HEK293 (cell line): ENCODE measurements at regions not wholly inside any gene's neighbourhood (a gene's known extent, or its start where the extent isn't known, plus 50 kb on each side); places are given as distances from the start of the nearest gene placed in this dataset.

Experiments
- CTCF ChIA-PET: fragments of 350-600 bp; formaldehyde crosslinking; extraction: SDS; loops from one replicate; lab custom pipeline; 2021; ENCODE audit warnings: antibody characterized with exemption; lab: Yijun Ruan, JAX
- POLR2A ChIA-PET: fragments of 300-600 bp; formaldehyde crosslinking; extraction: SDS; loops from one replicate; lab custom pipeline; 2020; ENCODE audit warnings: antibody characterized with exemption, inconsistent platforms; lab: Yijun Ruan, JAX
- H3K27ac ChIP-seq: fragments of 200-500 bp; sonication (Bioruptor generic); 2 replicates; pipeline ENCODE4 v1.5.1; 2014; ENCODE audit warnings: low read depth, low read length, control low read depth, inconsistent platforms; ENCODE audit errors: extremely low read depth
- H3K36me3 ChIP-seq, 2 experiments: fragments of 200-500 bp in 1 of 2; sonication (Bioruptor generic) in 1 of 2; 1 replicate in 1 of 2; 2 replicates in 1 of 2; pipeline ENCODE4 v1.5.1; 2014 to 2017; ENCODE audit warnings: inconsistent platforms in 2 of 2, low read length in 2 of 2; ENCODE audit not compliant: control insufficient read depth in 2 of 2, insufficient read depth in 1 of 2
- H3K4me1 ChIP-seq: fragments of 200-500 bp; sonication (Bioruptor generic); 2 replicates; pipeline ENCODE4 v1.5.1; 2014; ENCODE audit warnings: mild to moderate bottlenecking, low read length, inconsistent platforms; ENCODE audit not compliant: control insufficient read depth, insufficient read depth
- H3K4me3 ChIP-seq: 2 replicates; pipeline ENCODE4 v1.5.1; 2011; ENCODE audit warnings: low read depth, mild to moderate bottlenecking, control low read depth, low read length, moderate library complexity
- H3K9me3 ChIP-seq: fragments of 200-500 bp; sonication (Bioruptor generic); 2 replicates; pipeline ENCODE4 v1.5.1; 2014; ENCODE audit warnings: low read depth, low read length, inconsistent platforms; ENCODE audit not compliant: control insufficient read depth, insufficient read depth
- BCL11A ChIP-seq: fragments of 450-650 bp; formaldehyde crosslinking; IDR thresholded peaks from 2 replicates; pipeline ENCODE4 v1.5.1; 2016; ENCODE audit warnings: low read depth, missing biosample characterization, missing genetic modification characterization
- KLF16 ChIP-seq: fragments of 450-650 bp; formaldehyde crosslinking; IDR thresholded peaks from 2 replicates; pipeline ENCODE4 v1.5.1; 2017; ENCODE audit warnings: missing biosample characterization, missing genetic modification characterization
- PRDM1 ChIP-seq: fragments of 450-650 bp; formaldehyde crosslinking; IDR thresholded peaks from 2 replicates; pipeline ENCODE4; 2016; ENCODE audit warnings: missing biosample characterization, missing genetic modification characterization
- WT1 ChIP-seq: fragments of 450-650 bp; formaldehyde crosslinking; IDR thresholded peaks from 2 replicates; pipeline ENCODE4 v1.5.1; 2016; ENCODE audit warnings: missing biosample characterization, missing genetic modification characterization
- ZBTB44 ChIP-seq: fragments of 450-650 bp; IDR thresholded peaks from 2 replicates; pipeline ENCODE4 v1.5.1; 2018; ENCODE audit warnings: missing biosample characterization, mild to moderate bottlenecking, missing genetic modification characterization
- ZBTB8A ChIP-seq: fragments of 450-650 bp; formaldehyde crosslinking; IDR thresholded peaks from 2 replicates; pipeline ENCODE4 v1.5.1; 2016; ENCODE audit warnings: missing biosample characterization, missing genetic modification characterization
- ZFP41 ChIP-seq: fragments of 450-650 bp; formaldehyde crosslinking; IDR thresholded peaks from 2 replicates; pipeline ENCODE4 v1.5.1; 2016; ENCODE audit warnings: missing biosample characterization, missing genetic modification characterization, borderline replicate concordance
- ZNF146 ChIP-seq: fragments of 450-650 bp; formaldehyde crosslinking; IDR thresholded peaks from 2 replicates; pipeline ENCODE4 v1.5.1; 2016; ENCODE audit warnings: missing biosample characterization, missing genetic modification characterization
- ZNF202 ChIP-seq: fragments of 450-650 bp; formaldehyde crosslinking; IDR thresholded peaks from 2 replicates; pipeline ENCODE4 v1.5.1; 2016; ENCODE audit warnings: missing biosample characterization, missing genetic modification characterization, borderline replicate concordance
- ZNF600 ChIP-seq: fragments of 450-650 bp; formaldehyde crosslinking; IDR thresholded peaks from 2 replicates; pipeline ENCODE4 v1.5.1; 2016; ENCODE audit warnings: missing biosample characterization, missing genetic modification characterization
- ZNF837 ChIP-seq: fragments of 450-650 bp; formaldehyde crosslinking; IDR thresholded peaks from 2 replicates; pipeline ENCODE4 v1.5.1; 2016; ENCODE audit warnings: missing biosample characterization, missing genetic modification characterization
- ZSCAN23 ChIP-seq: fragments of 450-650 bp; formaldehyde crosslinking; IDR thresholded peaks from 2 replicates; pipeline ENCODE4 v1.5.1; 2016; ENCODE audit warnings: missing biosample characterization, missing genetic modification characterization
- ZSCAN5A ChIP-seq: fragments of 450-650 bp; formaldehyde crosslinking; IDR thresholded peaks from 2 replicates; pipeline ENCODE4 v1.5.1; 2016; ENCODE audit warnings: missing biosample characterization, missing genetic modification characterization
- TF ChIP-seq, protein P1 (sequence below): fragments of 450-650 bp; formaldehyde crosslinking; IDR thresholded peaks from 2 replicates; pipeline ENCODE4 v1.5.1; 2017; ENCODE audit warnings: missing biosample characterization, missing genetic modification characterization
- TF ChIP-seq, protein P2 (sequence below): fragments of 450-650 bp; formaldehyde crosslinking; IDR thresholded peaks from 2 replicates; pipeline ENCODE4 v1.5.1; 2017; ENCODE audit warnings: missing biosample characterization, missing genetic modification characterization
- TF ChIP-seq, protein P3 (sequence below): fragments of 450-650 bp; formaldehyde crosslinking; IDR thresholded peaks from 2 replicates; pipeline ENCODE4 v1.5.1; 2016; ENCODE audit warnings: missing biosample characterization, missing genetic modification characterization
- TF ChIP-seq, protein P4 (sequence below): fragments of 450-650 bp; formaldehyde crosslinking; IDR thresholded peaks from 2 replicates; pipeline ENCODE4 v1.5.1; 2016; ENCODE audit warnings: missing biosample characterization, missing genetic modification characterization
- TF ChIP-seq, protein P5 (sequence below): fragments of 450-650 bp; formaldehyde crosslinking; IDR thresholded peaks from 2 replicates; pipeline ENCODE4 v1.5.1; 2016; ENCODE audit warnings: missing biosample characterization, missing genetic modification characterization, low read depth

DNA sequence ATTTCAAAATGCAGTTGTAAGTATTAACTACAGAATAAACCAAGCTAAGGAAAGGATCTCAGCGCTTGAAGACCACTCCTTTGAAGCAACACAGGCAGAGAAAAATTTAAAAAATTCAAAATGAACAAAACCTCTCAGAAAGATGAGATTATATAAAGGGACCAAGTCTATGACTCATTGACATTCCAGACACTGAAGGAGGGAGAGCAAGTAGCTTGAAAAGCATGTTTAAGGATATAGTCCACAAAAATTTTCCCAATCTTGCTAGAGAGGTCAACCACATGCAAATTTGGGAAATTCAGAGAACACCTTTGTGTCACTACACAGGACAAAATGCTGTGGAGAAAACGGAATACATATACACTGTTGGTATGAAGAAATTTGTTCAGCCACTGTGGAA is 112.6 kb upstream of the MC4R start (continued):
- TF ChIP-seq ZFP41 (tag by site-specific recombination) (no peak), ZSCAN23 (tag by site-specific recombination) (no peak), ZSCAN5A (no peak), BCL11A (tag by site-specific recombination) (no peak), PRDM1 (tag by site-specific recombination) (no peak)
- TF ChIP-seq, protein P1, sequence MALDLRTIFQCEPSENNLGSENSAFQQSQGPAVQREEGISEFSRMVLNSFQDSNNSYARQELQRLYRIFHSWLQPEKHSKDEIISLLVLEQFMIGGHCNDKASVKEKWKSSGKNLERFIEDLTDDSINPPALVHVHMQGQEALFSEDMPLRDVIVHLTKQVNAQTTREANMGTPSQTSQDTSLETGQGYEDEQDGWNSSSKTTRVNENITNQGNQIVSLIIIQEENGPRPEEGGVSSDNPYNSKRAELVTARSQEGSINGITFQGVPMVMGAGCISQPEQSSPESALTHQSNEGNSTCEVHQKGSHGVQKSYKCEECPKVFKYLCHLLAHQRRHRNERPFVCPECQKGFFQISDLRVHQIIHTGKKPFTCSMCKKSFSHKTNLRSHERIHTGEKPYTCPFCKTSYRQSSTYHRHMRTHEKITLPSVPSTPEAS: no peak

- H3K27ac ChIP-seq: no peak overlapping the region
- TF ChIP-seq ZNF202 (tag by site-specific recombination): no peak
- no peak for TF ChIP-seq ZBTB8A (tag by site-specific recombination)
- no peak for TF ChIP-seq ZNF146
- TF ChIP-seq WT1 (tag by site-specific recombination): no peak
- TF ChIP-seq ZBTB44: no peak
- TF ChIP-seq, protein P2, sequence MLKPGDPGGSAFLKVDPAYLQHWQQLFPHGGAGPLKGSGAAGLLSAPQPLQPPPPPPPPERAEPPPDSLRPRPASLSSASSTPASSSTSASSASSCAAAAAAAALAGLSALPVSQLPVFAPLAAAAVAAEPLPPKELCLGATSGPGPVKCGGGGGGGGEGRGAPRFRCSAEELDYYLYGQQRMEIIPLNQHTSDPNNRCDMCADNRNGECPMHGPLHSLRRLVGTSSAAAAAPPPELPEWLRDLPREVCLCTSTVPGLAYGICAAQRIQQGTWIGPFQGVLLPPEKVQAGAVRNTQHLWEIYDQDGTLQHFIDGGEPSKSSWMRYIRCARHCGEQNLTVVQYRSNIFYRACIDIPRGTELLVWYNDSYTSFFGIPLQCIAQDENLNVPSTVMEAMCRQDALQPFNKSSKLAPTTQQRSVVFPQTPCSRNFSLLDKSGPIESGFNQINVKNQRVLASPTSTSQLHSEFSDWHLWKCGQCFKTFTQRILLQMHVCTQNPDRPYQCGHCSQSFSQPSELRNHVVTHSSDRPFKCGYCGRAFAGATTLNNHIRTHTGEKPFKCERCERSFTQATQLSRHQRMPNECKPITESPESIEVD (tag by site-specific recombination): no peak
- TF ChIP-seq, protein P3, sequence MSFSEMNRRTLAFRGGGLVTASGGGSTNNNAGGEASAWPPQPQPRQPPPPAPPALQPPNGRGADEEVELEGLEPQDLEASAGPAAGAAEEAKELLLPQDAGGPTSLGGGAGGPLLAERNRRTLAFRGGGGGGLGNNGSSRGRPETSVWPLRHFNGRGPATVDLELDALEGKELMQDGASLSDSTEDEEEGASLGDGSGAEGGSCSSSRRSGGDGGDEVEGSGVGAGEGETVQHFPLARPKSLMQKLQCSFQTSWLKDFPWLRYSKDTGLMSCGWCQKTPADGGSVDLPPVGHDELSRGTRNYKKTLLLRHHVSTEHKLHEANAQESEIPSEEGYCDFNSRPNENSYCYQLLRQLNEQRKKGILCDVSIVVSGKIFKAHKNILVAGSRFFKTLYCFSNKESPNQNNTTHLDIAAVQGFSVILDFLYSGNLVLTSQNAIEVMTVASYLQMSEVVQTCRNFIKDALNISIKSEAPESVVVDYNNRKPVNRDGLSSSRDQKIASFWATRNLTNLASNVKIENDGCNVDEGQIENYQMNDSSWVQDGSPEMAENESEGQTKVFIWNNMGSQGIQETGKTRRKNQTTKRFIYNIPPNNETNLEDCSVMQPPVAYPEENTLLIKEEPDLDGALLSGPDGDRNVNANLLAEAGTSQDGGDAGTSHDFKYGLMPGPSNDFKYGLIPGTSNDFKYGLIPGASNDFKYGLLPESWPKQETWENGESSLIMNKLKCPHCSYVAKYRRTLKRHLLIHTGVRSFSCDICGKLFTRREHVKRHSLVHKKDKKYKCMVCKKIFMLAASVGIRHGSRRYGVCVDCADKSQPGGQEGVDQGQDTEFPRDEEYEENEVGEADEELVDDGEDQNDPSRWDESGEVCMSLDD (tag by site-specific recombination): no peak
- TF ChIP-seq ZNF837 (tag by site-specific recombination): no peak
- TF ChIP-seq KLF16 (tag by site-specific recombination): no peak
- TF ChIP-seq, protein P4, sequence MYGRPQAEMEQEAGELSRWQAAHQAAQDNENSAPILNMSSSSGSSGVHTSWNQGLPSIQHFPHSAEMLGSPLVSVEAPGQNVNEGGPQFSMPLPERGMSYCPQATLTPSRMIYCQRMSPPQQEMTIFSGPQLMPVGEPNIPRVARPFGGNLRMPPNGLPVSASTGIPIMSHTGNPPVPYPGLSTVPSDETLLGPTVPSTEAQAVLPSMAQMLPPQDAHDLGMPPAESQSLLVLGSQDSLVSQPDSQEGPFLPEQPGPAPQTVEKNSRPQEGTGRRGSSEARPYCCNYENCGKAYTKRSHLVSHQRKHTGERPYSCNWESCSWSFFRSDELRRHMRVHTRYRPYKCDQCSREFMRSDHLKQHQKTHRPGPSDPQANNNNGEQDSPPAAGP (tag by site-specific recombination): no peak
- TF ChIP-seq, protein P5, sequence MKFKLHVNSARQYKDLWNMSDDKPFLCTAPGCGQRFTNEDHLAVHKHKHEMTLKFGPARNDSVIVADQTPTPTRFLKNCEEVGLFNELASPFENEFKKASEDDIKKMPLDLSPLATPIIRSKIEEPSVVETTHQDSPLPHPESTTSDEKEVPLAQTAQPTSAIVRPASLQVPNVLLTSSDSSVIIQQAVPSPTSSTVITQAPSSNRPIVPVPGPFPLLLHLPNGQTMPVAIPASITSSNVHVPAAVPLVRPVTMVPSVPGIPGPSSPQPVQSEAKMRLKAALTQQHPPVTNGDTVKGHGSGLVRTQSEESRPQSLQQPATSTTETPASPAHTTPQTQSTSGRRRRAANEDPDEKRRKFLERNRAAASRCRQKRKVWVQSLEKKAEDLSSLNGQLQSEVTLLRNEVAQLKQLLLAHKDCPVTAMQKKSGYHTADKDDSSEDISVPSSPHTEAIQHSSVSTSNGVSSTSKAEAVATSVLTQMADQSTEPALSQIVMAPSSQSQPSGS: no peak
- no peak for TF ChIP-seq ZNF600
- no peaks in the 10 kb centered on the region for H3K36me3 ChIP-seq
- no peak overlapping the region for H3K4me3 ChIP-seq
- ChIA-PET CTCF (no interaction called here), POLR2A (no interaction called here)
- no peaks in the 10 kb centered on the region for H3K4me1 ChIP-seq
- H3K9me3 ChIP-seq: no peaks in the 10 kb centered on the region
Measured at GRCh38 chr18:60493066-60493465, 120.5 kb upstream of the MC4R start.
